ENCODE measurements at regions not wholly inside any gene's neighbourhood (a gene's known extent, or its start where the extent isn't known, plus 50 kb on each side); places are given as distances from the start of the nearest gene placed in this dataset.

DNA sequence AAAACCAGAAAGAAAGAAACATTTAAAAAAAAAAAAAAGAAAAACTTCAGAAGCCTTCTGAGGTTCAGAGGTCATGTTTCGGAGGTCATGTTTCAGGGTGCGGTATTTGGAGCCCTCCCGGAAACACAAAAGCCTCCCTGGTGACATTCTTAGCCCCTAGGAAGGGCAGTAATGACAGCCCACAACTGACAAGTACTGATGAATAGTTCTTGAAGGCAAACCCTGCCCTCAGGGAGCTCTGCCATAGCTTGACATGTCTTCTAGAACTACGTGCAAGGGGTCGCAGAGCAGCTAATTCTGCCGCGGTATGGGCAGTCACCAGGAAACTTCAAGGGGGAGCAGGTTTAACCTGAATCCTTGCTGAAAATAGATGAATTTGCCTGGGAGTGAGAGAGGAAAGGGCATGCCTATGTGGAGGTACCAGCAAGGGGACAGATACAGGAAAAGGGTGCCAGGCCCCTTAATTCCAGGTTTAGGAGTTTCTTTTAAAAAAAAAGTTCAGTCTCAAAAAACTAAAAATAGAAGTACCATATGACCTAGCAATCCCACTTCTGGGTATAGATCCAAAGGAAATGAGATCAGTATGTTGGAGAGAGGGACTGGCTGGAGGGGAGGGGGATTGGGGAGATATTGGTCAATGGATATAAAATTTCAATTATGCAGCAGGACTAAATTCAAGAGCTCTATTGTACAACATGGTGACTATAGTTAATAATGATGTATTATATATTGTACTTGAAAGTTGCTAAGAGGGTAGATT lies 98.4 kb downstream of the C9orf152 start:
- FAIRE-seq: no peak
- DNase-seq (ENCODE audit: insufficient read length): no peak
- no peak for TF ChIP-seq TAF1 (IDR thresholded peaks at IDR 0.05; ENCODE audit: borderline replicate concordance, low read depth, low read length)
- TF ChIP-seq POLR2AphosphoS5 (IDR thresholded peaks at IDR 0.05; ENCODE audit: low read depth, low read length): no peak
- no peak for TF ChIP-seq POLR2A (IDR thresholded peaks at IDR 0.05; ENCODE audit: low read depth, low read length)

- TF ChIP-seq POLR2AphosphoS5 (IDR thresholded peaks at IDR 0.05; ENCODE audit: low read depth, low read length): no peak
- TF ChIP-seq POLR2A (IDR thresholded peaks at IDR 0.05; ENCODE audit: low read depth, low read length): no peak
- no peak for TF ChIP-seq TAF1 (IDR thresholded peaks at IDR 0.05; ENCODE audit: borderline replicate concordance, low read depth, low read length)
- FAIRE-seq (no peak), DNase-seq (ENCODE audit: insufficient read length) (no peak)
These were observed 97.8 kb downstream of the C9orf152 start for GRCh38 chr9:110110154-110110553.

GRCh38 chr9:110111868-110112267 lies 96.1 kb downstream of the C9orf152 start:
- no peak for FAIRE-seq
- DNase-seq (ENCODE audit: insufficient read length): no peak
- no peak for TF ChIP-seq TAF1 (IDR thresholded peaks at IDR 0.05; ENCODE audit: borderline replicate concordance, low read depth, low read length)

- FAIRE-seq (peak; percentile 17), DNase-seq (ENCODE audit: insufficient read length) (no peak)
- TF ChIP-seq POLR2AphosphoS5 (IDR thresholded peaks at IDR 0.05; ENCODE audit: low read depth, low read length): no peak
- TF ChIP-seq TAF1 (IDR thresholded peaks at IDR 0.05; ENCODE audit: borderline replicate concordance, low read depth, low read length): no peak
- TF ChIP-seq POLR2A (IDR thresholded peaks at IDR 0.05; ENCODE audit: low read depth, low read length): no peak
These were observed 95.2 kb downstream of the C9orf152 start for GRCh38 chr9:110112792-110113191.

- DNase-seq (ENCODE audit: insufficient read length) (no peak), FAIRE-seq (no peak)
These were observed 93.7 kb downstream of the C9orf152 start for GRCh38 chr9:110114086-110114858.

GRCh38 chr9:110114859-110115201 lies 93.1 kb downstream of the C9orf152 start:
- DNase-seq (ENCODE audit: insufficient read length): no peak
- peak; percentile 33; the same call in 1 of the 2 replicates for TF ChIP-seq POLR2A (IDR thresholded peaks at IDR 0.05; ENCODE audit: low read depth, low read length)
- TF ChIP-seq TAF1 (IDR thresholded peaks at IDR 0.05; ENCODE audit: borderline replicate concordance, low read depth, low read length): no peak
- TF ChIP-seq POLR2AphosphoS5 (IDR thresholded peaks at IDR 0.05; ENCODE audit: low read depth, low read length): no peak
- no peak for FAIRE-seq

More at GRCh38 chr9:110114086-110114858, 93.7 kb downstream of the C9orf152 start:
- TF ChIP-seq POLR2AphosphoS5 (IDR thresholded peaks at IDR 0.05; ENCODE audit: low read depth, low read length): no peak
- no peak for TF ChIP-seq POLR2A (IDR thresholded peaks at IDR 0.05; ENCODE audit: low read depth, low read length)
- TF ChIP-seq TAF1 (IDR thresholded peaks at IDR 0.05; ENCODE audit: borderline replicate concordance, low read depth, low read length): no peak

DNA sequence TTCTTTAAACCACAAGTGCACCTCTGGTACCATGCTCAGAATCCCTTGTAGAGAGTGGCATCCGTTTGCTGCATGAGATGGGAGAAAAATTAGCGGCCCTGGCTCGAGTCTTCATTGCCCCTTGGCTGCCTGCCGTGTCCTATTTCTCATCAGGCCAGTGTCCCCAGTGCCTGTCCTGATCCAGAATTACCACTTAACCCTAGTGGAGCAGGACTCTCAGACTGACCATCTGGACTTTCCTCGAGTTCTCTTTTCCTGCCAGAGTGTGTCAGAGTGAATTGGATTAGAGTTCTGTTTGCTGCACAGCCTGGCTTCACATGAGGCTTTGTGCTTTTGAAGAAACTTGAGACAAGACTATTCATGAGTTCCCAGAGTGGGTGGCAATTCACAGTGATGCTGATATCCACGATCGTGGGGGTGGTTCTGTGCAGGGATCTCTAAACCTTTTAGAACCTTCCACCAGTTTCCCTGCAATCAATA lies 92.6 kb downstream of the C9orf152 start:
- DNase-seq (ENCODE audit: insufficient read length) (no peak), FAIRE-seq (no peak)
- TF ChIP-seq POLR2AphosphoS5 (IDR thresholded peaks at IDR 0.05; ENCODE audit: low read depth, low read length) (no peak), TAF1 (IDR thresholded peaks at IDR 0.05; ENCODE audit: borderline replicate concordance, low read depth, low read length) (no peak), POLR2A (IDR thresholded peaks at IDR 0.05; ENCODE audit: low read depth, low read length) (peak; percentile 5; the same call in 1 of the 2 replicates)

DNA sequence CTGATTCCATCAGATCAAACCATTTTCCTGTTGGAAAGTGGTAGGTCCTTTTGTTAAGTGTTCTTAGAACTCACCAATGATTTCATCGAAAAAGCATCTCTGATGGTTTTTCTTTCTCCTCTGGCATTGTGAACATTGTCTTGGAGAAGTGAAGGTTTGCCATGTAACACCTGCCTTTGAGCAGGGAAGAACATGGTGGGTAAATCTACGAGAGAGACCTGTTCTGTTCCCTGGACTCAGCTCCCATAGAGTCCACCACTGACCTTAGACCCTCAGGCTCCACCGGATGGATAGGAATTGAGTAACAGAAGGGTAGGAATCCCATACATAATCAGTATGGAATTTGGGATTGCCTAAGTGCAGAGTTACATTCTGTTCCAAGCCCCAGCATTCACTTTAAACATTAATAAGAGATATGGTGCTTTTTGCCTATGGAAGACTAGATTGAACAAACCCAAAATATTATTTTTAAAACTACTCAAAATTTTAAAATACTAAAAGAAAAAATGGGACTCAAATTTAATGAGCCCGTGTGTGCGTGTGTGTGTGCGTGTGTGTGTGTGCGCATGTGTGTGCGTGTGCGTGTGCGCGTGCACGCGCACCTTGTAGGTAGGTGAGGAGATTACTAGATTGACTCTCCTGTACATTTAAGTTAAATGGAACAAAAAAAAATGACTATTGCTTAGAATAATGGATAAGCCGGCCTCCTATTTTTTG lies 92.0 kb downstream of the C9orf152 start:
- FAIRE-seq: no peak
- no peak for TF ChIP-seq POLR2A (IDR thresholded peaks at IDR 0.05; ENCODE audit: low read depth, low read length)
- no peak for TF ChIP-seq TAF1 (IDR thresholded peaks at IDR 0.05; ENCODE audit: borderline replicate concordance, low read depth, low read length)
- no peak for DNase-seq (ENCODE audit: insufficient read length)

- TF ChIP-seq POLR2AphosphoS5 (IDR thresholded peaks at IDR 0.05; ENCODE audit: low read depth, low read length) (no peak), POLR2A (IDR thresholded peaks at IDR 0.05; ENCODE audit: low read depth, low read length) (no peak), TAF1 (IDR thresholded peaks at IDR 0.05; ENCODE audit: borderline replicate concordance, low read depth, low read length) (no peak)
- no peak for FAIRE-seq
- no peak for DNase-seq (ENCODE audit: insufficient read length)
These were observed 91.4 kb downstream of the C9orf152 start for GRCh38 chr9:110116543-110116885.

DNA sequence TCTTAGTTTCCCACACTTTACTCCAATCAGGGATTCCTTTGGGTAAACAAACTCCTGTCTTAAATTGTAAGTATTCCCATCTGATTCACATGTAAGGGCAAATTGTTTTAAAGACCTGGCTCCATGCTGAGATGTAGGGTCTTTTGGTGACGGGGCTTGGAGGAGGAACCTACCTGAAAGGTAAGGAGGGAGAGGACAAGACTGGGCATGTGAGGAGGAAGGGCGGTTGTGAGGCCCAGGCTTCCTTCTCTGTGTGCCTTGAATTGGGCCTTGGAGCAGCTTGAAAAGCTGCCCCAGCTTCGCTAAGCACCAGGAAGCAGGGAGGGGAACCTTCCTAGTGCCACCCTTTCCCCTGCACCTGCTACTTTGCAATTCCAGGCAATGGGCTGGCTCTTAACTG lies 86.8 kb downstream of the C9orf152 start:
- no peak for FAIRE-seq
- DNase-seq (ENCODE audit: insufficient read length): no peak
- no peak for TF ChIP-seq TAF1 (IDR thresholded peaks at IDR 0.05; ENCODE audit: borderline replicate concordance, low read depth, low read length)
- no peak; the same call in 1 of the 2 replicates for TF ChIP-seq POLR2AphosphoS5 (IDR thresholded peaks at IDR 0.05; ENCODE audit: low read depth, low read length)
- TF ChIP-seq POLR2A (IDR thresholded peaks at IDR 0.05; ENCODE audit: low read depth, low read length): no peak

- DNase-seq (ENCODE audit: insufficient read length) (no peak), FAIRE-seq (no peak)
- TF ChIP-seq TAF1 (IDR thresholded peaks at IDR 0.05; ENCODE audit: borderline replicate concordance, low read depth, low read length) (no peak), POLR2AphosphoS5 (IDR thresholded peaks at IDR 0.05; ENCODE audit: low read depth, low read length) (no peak), POLR2A (IDR thresholded peaks at IDR 0.05; ENCODE audit: low read depth, low read length) (no peak)
These were observed 84.4 kb downstream of the C9orf152 start for GRCh38 chr9:110123341-110124095.

Data from GM12892 (cell line).